ENCODE measurements at regions not wholly inside any gene's neighbourhood (a gene's known extent, or its start where the extent isn't known, plus 50 kb on each side); places are given as distances from the start of the nearest gene placed in this dataset.
"Not testable (repeated sequence)": the region's sequence is repeated elsewhere in the genome, so short reads cannot be mapped to it uniquely, and the experiment has no call there.

DNA sequence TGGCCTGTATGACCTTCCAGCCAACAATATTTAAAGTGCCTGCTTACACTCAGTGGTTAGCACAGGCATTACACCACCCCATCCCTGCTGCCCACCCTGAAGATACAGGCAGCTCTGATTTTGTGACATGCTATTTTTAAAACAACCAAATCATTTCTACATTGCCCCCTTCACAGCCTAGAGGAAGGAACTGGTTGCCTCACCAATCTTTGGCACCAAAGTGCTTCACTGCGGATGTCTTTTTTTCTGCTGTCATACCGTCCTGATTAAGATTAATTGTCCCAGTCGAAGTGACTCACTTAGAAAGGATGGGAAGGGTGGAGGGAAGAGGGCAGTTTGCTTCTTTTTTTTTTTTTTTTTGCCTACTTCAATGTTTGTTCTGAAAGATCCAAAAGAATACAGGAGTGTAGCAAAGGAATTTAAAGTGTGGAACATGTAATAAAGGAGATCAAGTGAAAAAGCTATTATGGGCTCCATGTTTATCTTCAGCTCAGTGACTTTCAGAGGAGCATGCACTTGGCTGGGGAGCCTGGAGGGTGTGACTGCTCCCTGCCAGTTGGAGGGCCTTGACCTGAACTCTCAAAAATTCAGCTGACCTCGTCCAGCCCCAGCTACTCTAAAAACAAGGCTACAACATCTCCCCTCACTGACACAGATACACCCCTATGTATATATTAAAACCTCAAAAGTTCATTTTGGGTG is 501.1 kb upstream of the TNP1 start:
- H3K4me1 ChIP-seq: peaks cover 40% of the 10 kb centered on the region
- H3K36me3 ChIP-seq: no peaks in the 10 kb centered on the region
- no peaks in the 10 kb centered on the region for H3K27me3 ChIP-seq
- no peak overlapping the region for H3K27ac ChIP-seq
- TF ChIP-seq Cebpa-rat (IDR thresholded peaks at IDR 0.05): no peak
- no peak overlapping the region for H3K9ac ChIP-seq
- no peaks in the 10 kb centered on the region for H3K9me3 ChIP-seq
- no peaks in the 10 kb centered on the region for H4K20me1 ChIP-seq
- H3K4me3 ChIP-seq: no peak overlapping the region
- peak overlapping the region; percentile 36 for H3K4me2 ChIP-seq

GRCh38 chr2:217360111-217360510 is 500.2 kb upstream of the TNP1 start:
- no peak overlapping the region for H3K4me2 ChIP-seq
- H3K9me3 ChIP-seq: no peaks in the 10 kb centered on the region
- H3K4me1 ChIP-seq: peaks cover 40% of the 10 kb centered on the region
- TF ChIP-seq Cebpa-rat (IDR thresholded peaks at IDR 0.05): no peak
- no peak overlapping the region for H3K9ac ChIP-seq
- no peak overlapping the region for H3K4me3 ChIP-seq
- H3K36me3 ChIP-seq: no peaks in the 10 kb centered on the region
- H3K27ac ChIP-seq: no peak overlapping the region
- H4K20me1 ChIP-seq: no peaks in the 10 kb centered on the region
- H3K27me3 ChIP-seq: no peaks in the 10 kb centered on the region

GRCh38 chr2:217357886-217358620 is 498.2 kb upstream of the TNP1 start:
- Histone ChIP-seq H3K9ac (no peak overlapping the region), H3K4me2 (0 out of 2 replicates have a peak overlapping the region, but pooled peaks have one; percentile 16), H3K27ac (no peak overlapping the region), H3K4me1 (peaks cover 29% of the 10 kb centered on the region), H3K36me3 (no peaks in the 10 kb centered on the region), H3K27me3 (no peaks in the 10 kb centered on the region), H4K20me1 (no peaks in the 10 kb centered on the region), H3K9me3 (no peaks in the 10 kb centered on the region), H3K4me3 (no peak overlapping the region)
- no peak for TF ChIP-seq Cebpa-rat (IDR thresholded peaks at IDR 0.05)

DNA sequence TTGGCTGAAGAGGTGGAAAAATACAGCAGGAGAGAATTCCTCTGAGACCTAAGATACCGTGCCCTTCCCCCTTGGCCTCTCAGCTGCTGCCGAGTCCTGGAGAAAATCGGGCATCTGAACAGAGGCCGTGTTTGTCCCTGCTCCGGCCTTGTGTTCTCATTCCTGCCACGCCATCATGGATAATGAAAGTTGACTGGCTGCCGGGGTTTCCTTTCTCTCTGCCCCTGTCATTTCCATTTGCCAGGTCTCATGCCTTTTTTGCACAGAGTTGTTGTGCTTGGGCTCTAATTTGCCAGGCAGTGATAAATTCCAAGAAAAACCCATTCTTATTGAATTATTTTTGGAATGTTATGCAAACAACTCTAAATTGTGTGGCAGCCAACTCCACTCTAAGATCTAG is 496.9 kb upstream of the TNP1 start:
- H3K9me3 ChIP-seq: no peaks in the 10 kb centered on the region
- H3K27ac ChIP-seq: no peak overlapping the region
- H4K20me1 ChIP-seq: no peaks in the 10 kb centered on the region
- H3K9ac ChIP-seq: no peak overlapping the region
- no peak for TF ChIP-seq Cebpa-rat (IDR thresholded peaks at IDR 0.05)
- no peaks in the 10 kb centered on the region for H3K36me3 ChIP-seq
- H3K27me3 ChIP-seq: no peaks in the 10 kb centered on the region
- H3K4me1 ChIP-seq: peaks cover 21% of the 10 kb centered on the region
- H3K4me3 ChIP-seq: no peak overlapping the region
- H3K4me2 ChIP-seq: no peak overlapping the region

- Histone ChIP-seq H4K20me1 (no peaks in the 10 kb centered on the region), H3K9ac (no peak overlapping the region), H3K27ac (no peak overlapping the region), H3K36me3 (no peaks in the 10 kb centered on the region), H3K27me3 (no peaks in the 10 kb centered on the region), H3K4me1 (peaks cover 14% of the 10 kb centered on the region), H3K4me3 (no peak overlapping the region), H3K9me3 (0 out of 2 replicates have a peak, but pooled peaks cover 3% of the 10 kb centered on the region), H3K4me2 (no peak overlapping the region)
- TF ChIP-seq Cebpa-rat (IDR thresholded peaks at IDR 0.05): no peak
Observed at GRCh38 chr2:217356142-217356541, 496.3 kb upstream of the TNP1 start.

- Histone ChIP-seq H3K4me2 (no peak overlapping the region), H3K9ac (no peak overlapping the region), H3K36me3 (no peaks in the 10 kb centered on the region), H3K9me3 (peaks cover 28% of the 10 kb centered on the region), H3K27ac (no peak overlapping the region), H3K27me3 (no peaks in the 10 kb centered on the region), H3K4me1 (peaks cover 7% of the 10 kb centered on the region), H4K20me1 (no peaks in the 10 kb centered on the region), H3K4me3 (no peak overlapping the region)
- TF ChIP-seq Cebpa-rat (IDR thresholded peaks at IDR 0.05): no peak
Observed at GRCh38 chr2:217353591-217353990, 493.7 kb upstream of the TNP1 start.

DNA sequence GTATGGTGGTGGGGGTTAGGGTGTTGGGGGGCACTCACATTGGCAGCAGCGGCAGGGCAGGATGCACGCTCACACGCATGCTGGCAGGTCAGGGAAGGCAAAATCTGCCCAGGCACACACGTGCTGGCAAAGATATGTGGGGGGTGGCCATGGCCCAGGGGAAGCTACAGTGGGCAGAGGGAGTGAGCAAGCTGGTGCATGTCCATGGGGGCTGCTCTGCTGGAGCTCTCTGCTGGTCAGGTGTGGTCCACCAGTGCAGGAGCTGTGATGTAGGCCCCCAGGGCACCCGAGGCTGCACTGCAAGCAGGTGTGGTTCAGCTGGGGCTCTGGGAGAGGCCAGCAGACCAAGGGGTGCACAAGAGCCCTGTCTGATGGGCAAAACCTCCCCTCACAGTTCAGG is 491.5 kb upstream of the TNP1 start:
- Histone ChIP-seq H3K9me3 (peaks cover 36% of the 10 kb centered on the region), H4K20me1 (no peaks in the 10 kb centered on the region), H3K36me3 (no peaks in the 10 kb centered on the region), H3K27me3 (no peaks in the 10 kb centered on the region), H3K4me1 (no peaks in the 10 kb centered on the region), H3K27ac (no peak overlapping the region), H3K4me3 (no peak overlapping the region), H3K9ac (no peak overlapping the region), H3K4me2 (no peak overlapping the region)
- no peak for TF ChIP-seq Cebpa-rat (IDR thresholded peaks at IDR 0.05)

DNA sequence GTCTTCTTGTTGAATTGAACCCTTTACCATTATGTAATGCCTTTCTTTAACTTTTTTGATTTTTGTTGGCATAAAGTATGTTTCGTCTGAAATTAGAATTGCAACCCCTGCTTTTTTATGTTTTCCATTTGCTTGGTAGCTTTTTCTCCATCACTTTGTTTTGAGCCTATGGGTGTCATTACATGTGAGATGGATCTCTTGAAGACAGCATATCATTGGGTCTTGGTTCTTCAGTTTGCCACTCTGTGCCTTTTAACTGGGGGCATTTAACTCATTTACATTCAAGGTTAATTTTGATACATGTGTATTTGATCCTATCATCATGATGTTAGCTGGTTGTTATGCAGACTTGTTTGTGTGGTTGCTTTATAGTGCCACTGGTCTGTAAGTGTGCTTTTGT is 489.4 kb upstream of the TNP1 start:
- Histone ChIP-seq H3K9ac (no peak overlapping the region), H3K9me3 (peaks cover 37% of the 10 kb centered on the region), H3K36me3 (no peaks in the 10 kb centered on the region), H3K4me2 (no peak overlapping the region), H3K4me1 (no peaks in the 10 kb centered on the region), H3K27ac (no peak overlapping the region), H3K4me3 (no peak overlapping the region), H4K20me1 (no peaks in the 10 kb centered on the region), H3K27me3 (no peaks in the 10 kb centered on the region)
- no peak for TF ChIP-seq Cebpa-rat (IDR thresholded peaks at IDR 0.05)

GRCh38 chr2:217347630-217348029 is 487.8 kb upstream of the TNP1 start:
- peaks cover 37% of the 10 kb centered on the region for H3K9me3 ChIP-seq
- not testable (repeated sequence) for H3K27ac ChIP-seq, H3K9ac ChIP-seq, H3K4me1 ChIP-seq, H3K4me3 ChIP-seq, H4K20me1 ChIP-seq, H3K36me3 ChIP-seq, H3K27me3 ChIP-seq, H3K4me2 ChIP-seq

DNA sequence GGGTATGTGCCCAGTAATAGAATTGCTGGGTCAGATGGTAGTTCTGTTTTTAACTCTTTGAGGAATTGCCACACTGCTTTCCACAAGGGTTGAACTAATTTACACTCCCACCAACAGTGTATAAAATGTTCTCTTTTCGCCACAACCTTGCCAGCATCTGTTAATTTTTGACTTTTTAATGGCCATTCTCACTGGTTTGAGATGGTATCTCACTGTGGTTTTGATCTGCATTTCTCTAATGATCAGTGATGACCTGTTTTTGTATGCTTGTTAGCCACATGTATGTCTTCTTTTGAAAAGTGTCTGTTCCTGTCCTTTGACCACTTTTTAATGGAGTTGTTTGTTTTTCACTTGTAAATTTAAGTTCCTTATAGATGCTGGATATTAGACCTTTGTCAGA is 486.2 kb upstream of the TNP1 start:
- H3K4me1 ChIP-seq, H3K9ac ChIP-seq, H4K20me1 ChIP-seq, H3K27me3 ChIP-seq, H3K27ac ChIP-seq, H3K36me3 ChIP-seq, H3K4me3 ChIP-seq, H3K4me2 ChIP-seq: not testable (repeated sequence)
- H3K9me3 ChIP-seq: peaks cover 32% of the 10 kb centered on the region
